Kidney (tissue), 13 donors: ENCODE measurements at regions not wholly inside any gene's neighbourhood (a gene's known extent, or its start where the extent isn't known, plus 50 kb on each side); places are given as distances from the start of the nearest gene placed in this dataset.

Experiments
- DNase-seq, 5 donors: peaks; one replicate each; pipeline ENCODE4 v3.0.0-alpha.2; 2013 to 2020
- FAIRE-seq: peaks from 2 replicates; lab custom pipeline; 2012; peaks lifted over from hg19 to GRCh38; lab: Jason Lieb, UNC
- H3K27ac ChIP-seq, 2 donors: one replicate each; pipeline ENCODE4 v1.7.0; 2013; ENCODE audit warnings: low read depth in 2 of 2, low read length in 2 of 2, inconsistent platforms in 1 of 2
- H3K27me3 ChIP-seq: one replicate; pipeline ENCODE4 v1.7.1; 2013; ENCODE audit warnings: low read length, inconsistent platforms; ENCODE audit not compliant: control insufficient read depth, insufficient read depth
- H3K36me3 ChIP-seq, 3 donors: one replicate each; pipeline versions ENCODE4 v1.7.0 to v1.7.1; 2013; ENCODE audit warnings: low read length in 3 of 3, control low read depth in 1 of 3, inconsistent platforms in 1 of 3; ENCODE audit not compliant: insufficient read depth in 3 of 3, control insufficient read depth in 2 of 3
- H3K4me1 ChIP-seq, 3 donors: one replicate each; pipeline versions ENCODE4 v1.7.0 to v1.7.1; 2013; ENCODE audit warnings: low read length in 3 of 3, inconsistent platforms in 1 of 3, low read depth in 1 of 3; ENCODE audit not compliant: control insufficient read depth in 2 of 3, insufficient read depth in 2 of 3
- H3K4me3 ChIP-seq, 3 donors: one replicate each; pipeline versions ENCODE4 v1.7.0 to v1.8.1; 2013; ENCODE audit warnings: low read length in 3 of 3, control low read depth in 1 of 3, inconsistent platforms in 1 of 3
- H3K9ac ChIP-seq, 3 donors: one replicate each; pipeline versions ENCODE4 v1.7.0 to v1.7.1; 2013; ENCODE audit warnings: low read length in 3 of 3, control low read depth in 1 of 3, inconsistent platforms in 1 of 3
- H3K9me3 ChIP-seq, 3 donors: one replicate each; pipeline versions ENCODE4 v1.7.0 to v1.7.1; 2013; ENCODE audit warnings: low read length in 3 of 3, control low read depth in 1 of 3, inconsistent platforms in 1 of 3; ENCODE audit not compliant: control insufficient read depth in 2 of 3, insufficient read depth in 1 of 3
- intact Hi-C: fragments of 100-400 bp; cut with DNase I; formaldehyde crosslinking; loops from one replicate; pipeline ENCODE4 v1.11.1; 2022
- TF ChIP-seq, protein P1 (sequence below): IDR thresholded peaks from 3 replicates; pipeline ENCODE4 v1.5.1; 2012; ENCODE audit warnings: mild to moderate bottlenecking, moderate library complexity, borderline replicate concordance; ENCODE audit not compliant: insufficient read depth; ENCODE audit errors: extremely low read depth
- donor health status: control.
- donor health status: control.
- donor health status: control.
- donor health status: control.
- donor health status: control.
- donor health status: DM: yes; HTN: yes; CAD: no.
- donor health status: Normal renal cell carcinoma (clear cell type).

GRCh38 chr2:236956031-236956618, 129.6 kb upstream of the COPS8 start:
- Histone ChIP-seq H3K4me3 (no peak overlapping the region), H3K9me3 (no peaks in the 10 kb centered on the region), H3K4me1 (no peaks in the 10 kb centered on the region), H3K27ac (no peak overlapping the region), H3K27me3 (no peaks in the 10 kb centered on the region), H3K36me3 (no peaks in the 10 kb centered on the region), H3K9ac (no peak overlapping the region)
- DNase-seq (no peak), FAIRE-seq (no peak)
- TF ChIP-seq, protein P1, sequence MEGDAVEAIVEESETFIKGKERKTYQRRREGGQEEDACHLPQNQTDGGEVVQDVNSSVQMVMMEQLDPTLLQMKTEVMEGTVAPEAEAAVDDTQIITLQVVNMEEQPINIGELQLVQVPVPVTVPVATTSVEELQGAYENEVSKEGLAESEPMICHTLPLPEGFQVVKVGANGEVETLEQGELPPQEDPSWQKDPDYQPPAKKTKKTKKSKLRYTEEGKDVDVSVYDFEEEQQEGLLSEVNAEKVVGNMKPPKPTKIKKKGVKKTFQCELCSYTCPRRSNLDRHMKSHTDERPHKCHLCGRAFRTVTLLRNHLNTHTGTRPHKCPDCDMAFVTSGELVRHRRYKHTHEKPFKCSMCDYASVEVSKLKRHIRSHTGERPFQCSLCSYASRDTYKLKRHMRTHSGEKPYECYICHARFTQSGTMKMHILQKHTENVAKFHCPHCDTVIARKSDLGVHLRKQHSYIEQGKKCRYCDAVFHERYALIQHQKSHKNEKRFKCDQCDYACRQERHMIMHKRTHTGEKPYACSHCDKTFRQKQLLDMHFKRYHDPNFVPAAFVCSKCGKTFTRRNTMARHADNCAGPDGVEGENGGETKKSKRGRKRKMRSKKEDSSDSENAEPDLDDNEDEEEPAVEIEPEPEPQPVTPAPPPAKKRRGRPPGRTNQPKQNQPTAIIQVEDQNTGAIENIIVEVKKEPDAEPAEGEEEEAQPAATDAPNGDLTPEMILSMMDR: no peak
- intact Hi-C loops: no loop called here

DNA sequence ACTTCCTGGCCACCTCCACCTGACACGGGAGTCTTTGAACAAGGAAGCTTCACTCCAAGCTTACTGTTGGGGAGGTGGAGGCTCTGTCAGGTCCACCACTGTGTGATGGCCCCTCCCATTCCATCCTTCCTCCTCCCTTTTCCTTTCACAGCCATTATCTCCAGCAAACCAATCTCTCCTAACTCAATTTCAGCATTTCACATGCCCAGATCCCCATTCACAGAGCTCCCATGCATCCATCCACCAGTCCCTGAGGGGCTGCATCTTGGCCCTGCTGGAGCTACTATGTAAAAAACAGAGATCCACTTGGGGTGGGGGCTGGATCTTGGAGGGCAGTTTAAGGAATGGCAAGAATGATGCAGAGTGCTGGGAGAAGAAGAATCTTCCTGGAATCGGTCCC, 129.0 kb upstream of the COPS8 start:
- no peaks in the 10 kb centered on the region for H3K36me3 ChIP-seq
- H3K27me3 ChIP-seq: no peaks in the 10 kb centered on the region
- TF ChIP-seq, protein P1: no peak
- H3K27ac ChIP-seq: no peak overlapping the region
- peak in 1 of 5 donors; percentile 21 for DNase-seq
- no peaks in the 10 kb centered on the region for H3K9me3 ChIP-seq
- FAIRE-seq: no peak
- no peak overlapping the region for H3K9ac ChIP-seq
- intact Hi-C loops: no loop called here
- H3K4me3 ChIP-seq: no peak overlapping the region
- no peaks in the 10 kb centered on the region for H3K4me1 ChIP-seq

DNA sequence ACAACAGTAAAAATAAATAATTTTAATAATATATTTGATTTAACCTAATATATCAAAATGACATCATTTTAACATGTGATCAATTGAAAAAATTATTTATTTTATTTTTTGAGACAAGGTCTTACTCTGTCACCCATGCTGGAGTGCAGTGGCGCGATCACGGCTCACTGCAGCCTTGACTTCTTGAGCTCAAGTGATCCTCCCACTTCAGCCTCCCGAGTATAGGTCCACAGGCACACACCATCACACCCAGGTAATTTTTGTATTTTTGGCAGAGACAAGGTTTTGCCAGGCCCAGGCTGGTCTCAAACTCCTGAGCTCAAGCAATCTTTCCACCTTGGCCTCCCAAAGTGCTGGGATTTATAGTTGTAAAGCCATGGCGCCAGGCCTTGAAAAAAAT, 126.7 kb upstream of the COPS8 start:
- H3K4me1 ChIP-seq: no peaks in the 10 kb centered on the region
- no peaks in the 10 kb centered on the region for H3K27me3 ChIP-seq
- no peak overlapping the region for H3K4me3 ChIP-seq
- TF ChIP-seq, protein P1: no peak
- H3K36me3 ChIP-seq: no peaks in the 10 kb centered on the region
- DNase-seq (no peak), FAIRE-seq (no peak)
- no peak overlapping the region for H3K27ac ChIP-seq
- no peak overlapping the region for H3K9ac ChIP-seq
- intact Hi-C loops: no loop called here
- H3K9me3 ChIP-seq: no peaks in the 10 kb centered on the region

GRCh38 chr2:236959876-236960275, 125.8 kb upstream of the COPS8 start:
- Histone ChIP-seq H3K36me3 (no peaks in the 10 kb centered on the region), H3K9me3 (no peaks in the 10 kb centered on the region), H3K27ac (no peak overlapping the region), H3K4me3 (no peak overlapping the region), H3K9ac (no peak overlapping the region), H3K27me3 (no peaks in the 10 kb centered on the region), H3K4me1 (no peaks in the 10 kb centered on the region)
- TF ChIP-seq, protein P1: no peak
- DNase-seq (no peak), FAIRE-seq (no peak)
- intact Hi-C loops: no loop called here
